Large intestine (tissue), 3 donors: ENCODE measurements at regions not wholly inside any gene's neighbourhood (a gene's known extent, or its start where the extent isn't known, plus 50 kb on each side); places are given as distances from the start of the nearest gene placed in this dataset.

Experiments
- DNase-seq, 2 donors: peaks; one replicate each; pipeline versions ENCODE4 v3.0.0 to v3.0.0-alpha.2; 2013
- H3K27ac ChIP-seq: one replicate; pipeline ENCODE4 v1.5.1; 2013; ENCODE audit warnings: low read length
- H3K27me3 ChIP-seq: 2 replicates; pipeline ENCODE4 v1.6.1; 2013; ENCODE audit warnings: low read length; ENCODE audit not compliant: control insufficient read depth, insufficient read depth
- H3K36me3 ChIP-seq: 2 replicates; pipeline ENCODE4 v1.6.1; 2013; ENCODE audit warnings: low read length; ENCODE audit not compliant: control insufficient read depth, insufficient read depth
- H3K4me1 ChIP-seq: one replicate; pipeline ENCODE4 v1.6.1; 2013; ENCODE audit warnings: low read length; ENCODE audit not compliant: control insufficient read depth, insufficient read depth
- H3K4me3 ChIP-seq: one replicate; pipeline ENCODE4 v1.5.1; 2013; ENCODE audit warnings: low read length
- H3K9me3 ChIP-seq: one replicate; pipeline ENCODE4 v1.6.1; 2013; ENCODE audit warnings: mild to moderate bottlenecking, low read depth, low read length, moderate library complexity; ENCODE audit not compliant: control insufficient read depth
- WGBS: methylation state at CpG from one replicate; pipeline ENCODE4 v1.1.5; 2013; ENCODE audit warnings: low lambda C conversion rate; ENCODE audit not compliant: insufficient coverage; 5-methylcytosine and 5-hydroxymethylcytosine counted together

- Histone ChIP-seq H3K27me3 (peaks cover 3% of the 10 kb centered on the region), H3K36me3 (no peaks in the 10 kb centered on the region), H3K4me3 (no peak overlapping the region), H3K9me3 (no peaks in the 10 kb centered on the region), H3K4me1 (no peaks in the 10 kb centered on the region), H3K27ac (no peak overlapping the region)
- no CpG with 5 or more reads among the region's 34 CpGs for WGBS
- DNase-seq, result no peak
These were observed 51.9 kb upstream of the CFAP46 start for GRCh38 chr10:132994185-132994796.

GRCh38 chr10:132993271-132994184 lies 51.2 kb upstream of the CFAP46 start:
- Histone ChIP-seq H3K4me3 (no peak overlapping the region), H3K9me3 (no peaks in the 10 kb centered on the region), H3K36me3 (no peaks in the 10 kb centered on the region), H3K27me3 (peaks cover 3% of the 10 kb centered on the region), H3K27ac (no peak overlapping the region), H3K4me1 (no peaks in the 10 kb centered on the region)
- DNase-seq, result no peak
- WGBS, result 100% methylated on average over 2 of the region's 43 CpGs

DNA sequence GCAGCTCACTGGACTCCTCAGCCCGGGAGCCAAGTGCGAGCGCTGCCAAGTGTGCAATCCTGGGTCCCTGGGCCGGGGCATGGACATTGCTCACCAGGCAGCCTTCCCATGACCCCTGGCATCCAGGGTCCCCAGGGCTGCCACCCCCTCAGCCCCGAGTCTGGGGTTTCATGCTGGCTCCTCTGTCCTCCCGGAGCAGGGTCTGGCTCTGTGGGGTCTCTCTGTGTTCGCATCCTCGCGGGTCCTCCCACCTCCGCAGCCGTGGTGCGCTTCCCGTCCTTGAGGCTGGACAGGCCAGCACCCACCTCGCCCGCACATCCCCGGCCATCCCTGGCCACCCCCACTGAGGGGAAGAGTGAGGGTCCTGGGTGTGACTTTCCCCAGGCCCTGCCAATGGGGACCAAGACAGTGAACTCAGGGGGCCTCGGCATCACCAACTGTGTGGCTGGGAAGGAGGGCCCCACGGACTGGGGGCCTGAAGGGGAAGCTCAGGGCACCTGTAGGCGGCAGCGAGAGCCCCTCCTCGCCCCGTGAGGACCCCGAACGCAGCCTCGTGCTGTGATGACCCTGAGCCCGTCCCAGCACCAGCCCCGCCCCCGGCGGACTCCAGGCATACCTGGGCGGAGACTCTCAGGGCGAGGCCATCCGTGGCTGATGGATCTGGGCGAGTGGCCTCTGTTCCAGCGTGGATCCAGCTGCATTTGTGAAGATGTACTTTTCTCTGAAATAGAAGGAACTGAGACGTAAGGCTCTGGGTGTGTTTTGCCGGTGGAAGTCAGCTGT lies 50.3 kb upstream of the CFAP46 start:
- no CpG with 5 or more reads among the region's 36 CpGs for WGBS
- Histone ChIP-seq H3K27ac (no peak overlapping the region), H3K9me3 (no peaks in the 10 kb centered on the region), H3K27me3 (peaks cover 3% of the 10 kb centered on the region), H3K4me1 (no peaks in the 10 kb centered on the region), H3K36me3 (no peaks in the 10 kb centered on the region), H3K4me3 (no peak overlapping the region)
- DNase-seq, result no peak
